SK-N-MC (cell line): ENCODE measurements at regions not wholly inside any gene's neighbourhood (a gene's known extent, or its start where the extent isn't known, plus 50 kb on each side); places are given as distances from the start of the nearest gene placed in this dataset.

ENCODE experiments used
- EZH2 ChIP-seq: fragments of 200-600 bp; sonication (generic); IDR thresholded peaks from one replicate; pipeline ENCODE4 v1.6.1; 2017; ENCODE audit warnings: antibody characterized with exemption
- POLR2AphosphoS5 ChIP-seq: IDR thresholded peaks from 2 replicates; pipeline ENCODE4 v1.6.1; 2012; ENCODE audit warnings: mild to moderate bottlenecking, low read depth, low read length, borderline replicate concordance

GRCh38 chr18:39305766-39306165 is 1740.2 kb upstream of the CELF4 start:
- no peak for TF ChIP-seq EZH2
- no peak for TF ChIP-seq POLR2AphosphoS5
